Activated CD4-positive, alpha-beta memory T cell treated with anti-CD3 and anti-CD28 coated beads for 36 hours (primary cell): ENCODE measurements at regions not wholly inside any gene's neighbourhood (a gene's known extent, or its start where the extent isn't known, plus 50 kb on each side); places are given as distances from the start of the nearest gene placed in this dataset.
A peak's percentile ranks its signal among the peaks of the same experiment; 100 is the strongest.
"Not testable (repeated sequence)": the region's sequence is repeated elsewhere in the genome, so short reads cannot be mapped to it uniquely, and the experiment has no call there.

Source experiments
- CTCF ChIA-PET: fragments of 350-600 bp; sonication (Branson Sonifier 250); formaldehyde crosslinking; loops from one replicate; lab custom pipeline; 2021; ENCODE audit warnings: antibody characterized with exemption, inconsistent platforms; lab: Charles Lee
- POLR2A ChIA-PET: fragments of 350-600 bp; sonication (Branson Sonifier 250); formaldehyde crosslinking; loops from one replicate; lab custom pipeline; 2021; ENCODE audit warnings: antibody characterized with exemption; lab: Charles Lee
- DNase-seq: peaks from one replicate; pipeline ENCODE4 v3.0.0-alpha.2; 2020
- H3K27ac Mint-ChIP-seq: one replicate; pipeline ENCODE4 v1.8.0; 2021; ENCODE audit warnings: mixed read lengths
- H3K27me3 Mint-ChIP-seq: one replicate; pipeline ENCODE4 v1.8.0; 2021; ENCODE audit warnings: mixed read lengths
- H3K36me3 Mint-ChIP-seq: one replicate; pipeline ENCODE4 v1.8.0; 2021; ENCODE audit warnings: mixed read lengths
- H3K4me1 Mint-ChIP-seq: one replicate; pipeline ENCODE4 v1.8.0; 2021; ENCODE audit warnings: low read depth, mixed read lengths
- H3K4me3 Mint-ChIP-seq: one replicate; pipeline ENCODE4 v1.8.0; 2021; ENCODE audit warnings: mild to moderate bottlenecking, mixed read lengths
- H3K9me3 Mint-ChIP-seq: one replicate; pipeline ENCODE4 v1.8.0; 2021; ENCODE audit warnings: mixed read lengths
- intact Hi-C: fragments of 100-400 bp; cut with micrococcal nuclease; formaldehyde crosslinking; loops from one replicate; pipeline ENCODE4 v1.15.1; 2023

- no peak overlapping the region for H3K4me3 Mint-ChIP-seq
- no peaks in the 10 kb centered on the region for H3K4me1 Mint-ChIP-seq
- DNase-seq, result no peak
- H3K36me3 Mint-ChIP-seq, result no peaks in the 10 kb centered on the region
- ChIA-PET CTCF (no interaction called here), POLR2A (no interaction called here)
- no peak overlapping the region for H3K27ac Mint-ChIP-seq
- no peaks in the 10 kb centered on the region for H3K9me3 Mint-ChIP-seq
- intact Hi-C loops, result no loop called here
- H3K27me3 Mint-ChIP-seq, result no peaks in the 10 kb centered on the region
Observed at GRCh38 chrX:121558886-121559285, 511.5 kb downstream of the GLUD2 start.

GRCh38 chrX:121562616-121563015 lies 515.2 kb downstream of the GLUD2 start:
- Mint-ChIP-seq H3K27ac (no peak overlapping the region), H3K4me1 (no peaks in the 10 kb centered on the region), H3K36me3 (no peaks in the 10 kb centered on the region), H3K9me3 (no peaks in the 10 kb centered on the region), H3K4me3 (no peak overlapping the region), H3K27me3 (no peaks in the 10 kb centered on the region)
- ChIA-PET POLR2A (no interaction called here), CTCF (no interaction called here)
- intact Hi-C loops, result no loop called here
- no peak for DNase-seq

GRCh38 chrX:121569609-121570008 lies 522.2 kb downstream of the GLUD2 start:
- intact Hi-C loops, result no loop called here
- CTCF ChIA-PET, result no interaction called here
- POLR2A ChIA-PET, result no interaction called here
- no peak overlapping the region for H3K27ac Mint-ChIP-seq
- H3K4me1 Mint-ChIP-seq, result no peaks in the 10 kb centered on the region
- no peaks in the 10 kb centered on the region for H3K36me3 Mint-ChIP-seq
- no peaks in the 10 kb centered on the region for H3K27me3 Mint-ChIP-seq
- H3K9me3 Mint-ChIP-seq, result peaks cover 4% of the 10 kb centered on the region
- no peak for DNase-seq
- H3K4me3 Mint-ChIP-seq, result no peak overlapping the region

GRCh38 chrX:121570072-121570841 lies 522.8 kb downstream of the GLUD2 start:
- no peaks in the 10 kb centered on the region for H3K27me3 Mint-ChIP-seq
- no peak for DNase-seq
- intact Hi-C loops, result no loop called here
- no peaks in the 10 kb centered on the region for H3K4me1 Mint-ChIP-seq
- H3K9me3 Mint-ChIP-seq, result peaks cover 4% of the 10 kb centered on the region
- H3K27ac Mint-ChIP-seq, result no peak overlapping the region
- H3K4me3 Mint-ChIP-seq, result no peak overlapping the region
- no peaks in the 10 kb centered on the region for H3K36me3 Mint-ChIP-seq
- ChIA-PET POLR2A (no interaction called here), CTCF (no interaction called here)

- ChIA-PET CTCF (no interaction called here), POLR2A (no interaction called here)
- intact Hi-C loops, result no loop called here
- Mint-ChIP-seq H3K27ac (no peak overlapping the region), H3K9me3 (peaks cover 4% of the 10 kb centered on the region), H3K4me1 (no peaks in the 10 kb centered on the region), H3K4me3 (no peak overlapping the region), H3K36me3 (no peaks in the 10 kb centered on the region), H3K27me3 (no peaks in the 10 kb centered on the region)
- no peak for DNase-seq
Observed at GRCh38 chrX:121571333-121571732, 523.9 kb downstream of the GLUD2 start.

- intact Hi-C loops, H3K4me1 Mint-ChIP-seq, DNase-seq, H3K27ac Mint-ChIP-seq, H3K9me3 Mint-ChIP-seq, H3K36me3 Mint-ChIP-seq, H3K4me3 Mint-ChIP-seq, CTCF ChIA-PET, POLR2A ChIA-PET, H3K27me3 Mint-ChIP-seq: not testable (repeated sequence)
Observed at GRCh38 chrX:121574384-121574783, 527.0 kb downstream of the GLUD2 start.

- Mint-ChIP-seq H3K9me3 (peaks cover 3% of the 10 kb centered on the region), H3K36me3 (no peaks in the 10 kb centered on the region), H3K4me3 (no peak overlapping the region), H3K27me3 (no peaks in the 10 kb centered on the region), H3K27ac (no peak overlapping the region), H3K4me1 (peaks cover 8% of the 10 kb centered on the region)
- POLR2A ChIA-PET, result no interaction called here
- CTCF ChIA-PET, result no interaction called here
- peak; percentile 13 for DNase-seq
- intact Hi-C loops, result loop anchor here (1.0 kb wide), 2 partner anchors 271 to 789 kb away; no protein-coding TSS in a partner anchor
Observed at GRCh38 chrX:121579016-121579760, 531.8 kb downstream of the GLUD2 start.

GRCh38 chrX:121581885-121582284 lies 534.5 kb downstream of the GLUD2 start:
- no peak for DNase-seq
- Mint-ChIP-seq H3K4me3 (no peak overlapping the region), H3K36me3 (no peaks in the 10 kb centered on the region), H3K9me3 (no peaks in the 10 kb centered on the region), H3K27ac (no peak overlapping the region), H3K4me1 (peaks cover 8% of the 10 kb centered on the region), H3K27me3 (no peaks in the 10 kb centered on the region)
- intact Hi-C loops, result no loop called here
- ChIA-PET POLR2A (no interaction called here), CTCF (no interaction called here)

GRCh38 chrX:121585626-121586025 lies 538.2 kb downstream of the GLUD2 start:
- DNase-seq, result no peak
- H3K4me1 Mint-ChIP-seq, result no peaks in the 10 kb centered on the region
- H3K27me3 Mint-ChIP-seq, result peaks cover 2% of the 10 kb centered on the region
- no peaks in the 10 kb centered on the region for H3K9me3 Mint-ChIP-seq
- H3K36me3 Mint-ChIP-seq, result no peaks in the 10 kb centered on the region
- ChIA-PET CTCF (no interaction called here), POLR2A (no interaction called here)
- intact Hi-C loops, result no loop called here
- H3K4me3 Mint-ChIP-seq, result no peak overlapping the region
- no peak overlapping the region for H3K27ac Mint-ChIP-seq

- H3K4me3 Mint-ChIP-seq, result no peak overlapping the region
- intact Hi-C loops, result no loop called here
- POLR2A ChIA-PET, result no interaction called here
- no peaks in the 10 kb centered on the region for H3K9me3 Mint-ChIP-seq
- DNase-seq, result no peak
- H3K4me1 Mint-ChIP-seq, result no peaks in the 10 kb centered on the region
- no peak overlapping the region for H3K27ac Mint-ChIP-seq
- peaks cover 2% of the 10 kb centered on the region for H3K27me3 Mint-ChIP-seq
- CTCF ChIA-PET, result no interaction called here
- H3K36me3 Mint-ChIP-seq, result no peaks in the 10 kb centered on the region
Observed at GRCh38 chrX:121592884-121593283, 545.5 kb downstream of the GLUD2 start.

GRCh38 chrX:121598356-121598755 lies 550.9 kb downstream of the GLUD2 start:
- CTCF ChIA-PET, result no interaction called here
- H3K27ac Mint-ChIP-seq, result no peak overlapping the region
- no peaks in the 10 kb centered on the region for H3K4me1 Mint-ChIP-seq
- no peak overlapping the region for H3K4me3 Mint-ChIP-seq
- H3K27me3 Mint-ChIP-seq, result no peaks in the 10 kb centered on the region
- no peak for DNase-seq
- H3K9me3 Mint-ChIP-seq, result no peaks in the 10 kb centered on the region
- intact Hi-C loops, result no loop called here
- no peaks in the 10 kb centered on the region for H3K36me3 Mint-ChIP-seq
- POLR2A ChIA-PET, result no interaction called here

GRCh38 chrX:121635141-121635540 lies 587.7 kb downstream of the GLUD2 start:
- H3K27ac Mint-ChIP-seq, result no peak overlapping the region
- no peaks in the 10 kb centered on the region for H3K36me3 Mint-ChIP-seq
- H3K27me3 Mint-ChIP-seq, result no peaks in the 10 kb centered on the region
- H3K9me3 Mint-ChIP-seq, result no peaks in the 10 kb centered on the region
- no peak overlapping the region for H3K4me3 Mint-ChIP-seq
- ChIA-PET POLR2A (no interaction called here), CTCF (no interaction called here)
- DNase-seq, result no peak
- no peaks in the 10 kb centered on the region for H3K4me1 Mint-ChIP-seq
- intact Hi-C loops, result no loop called here

- H3K9me3 Mint-ChIP-seq, result no peaks in the 10 kb centered on the region
- H3K27ac Mint-ChIP-seq, result no peak overlapping the region
- ChIA-PET CTCF (no interaction called here), POLR2A (no interaction called here)
- H3K36me3 Mint-ChIP-seq, result no peaks in the 10 kb centered on the region
- no peaks in the 10 kb centered on the region for H3K27me3 Mint-ChIP-seq
- DNase-seq, result no peak
- H3K4me3 Mint-ChIP-seq, result no peak overlapping the region
- H3K4me1 Mint-ChIP-seq, result no peaks in the 10 kb centered on the region
- intact Hi-C loops, result no loop called here
Observed at GRCh38 chrX:121639781-121640180, 592.4 kb downstream of the GLUD2 start.
